ENCODE measurements at regions not wholly inside any gene's neighbourhood (a gene's known extent, or its start where the extent isn't known, plus 50 kb on each side); places are given as distances from the start of the nearest gene placed in this dataset.
"Not testable (repeated sequence)": the region's sequence is repeated elsewhere in the genome, so short reads cannot be mapped to it uniquely, and the experiment has no call there.

GRCh38 chr7:76735668-76736067, 108.6 kb upstream of the POMZP3 start:
- not testable (repeated sequence) for H3K9me3 Mint-ChIP-seq; H3K27me3 Mint-ChIP-seq; H3K4me1 Mint-ChIP-seq (ENCODE audit: low read depth); H3K27ac Mint-ChIP-seq; H3K4me3 Mint-ChIP-seq; H3K36me3 Mint-ChIP-seq (ENCODE audit: low read depth)

GRCh38 chr7:76728571-76728974, 101.5 kb upstream of the POMZP3 start:
- not testable (repeated sequence) for H3K27me3 Mint-ChIP-seq; H3K36me3 Mint-ChIP-seq (ENCODE audit: low read depth); H3K4me1 Mint-ChIP-seq (ENCODE audit: low read depth); H3K9me3 Mint-ChIP-seq; H3K4me3 Mint-ChIP-seq; H3K27ac Mint-ChIP-seq

- not testable (repeated sequence) for H3K4me3 Mint-ChIP-seq; H3K27ac Mint-ChIP-seq; H3K9me3 Mint-ChIP-seq; H3K36me3 Mint-ChIP-seq (ENCODE audit: low read depth); H3K4me1 Mint-ChIP-seq (ENCODE audit: low read depth)
- H3K27me3 Mint-ChIP-seq: peaks cover 18% of the 10 kb centered on the region
Observed at GRCh38 chr7:76723928-76724327, 96.8 kb upstream of the POMZP3 start.

DNA sequence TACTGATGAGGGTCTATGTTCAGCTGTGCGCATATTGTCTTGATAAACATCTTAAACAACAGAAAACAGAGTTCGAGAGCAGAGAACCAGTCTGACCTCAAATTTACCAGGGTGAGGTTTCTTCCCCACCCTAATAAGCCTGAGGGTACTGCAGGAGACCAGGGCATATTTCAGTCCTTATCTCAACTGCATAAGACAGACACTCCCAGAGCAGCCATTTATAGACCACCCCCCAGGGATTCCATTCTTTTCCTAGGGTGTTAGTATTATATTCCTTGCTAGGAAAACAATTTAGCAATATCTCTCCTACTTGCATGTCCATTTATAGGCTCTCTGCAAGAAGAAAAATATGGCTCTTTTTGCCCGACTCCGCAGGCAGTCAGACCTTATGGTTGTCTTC, 89.5 kb upstream of the POMZP3 start:
- H3K36me3 Mint-ChIP-seq (ENCODE audit: low read depth); H3K27me3 Mint-ChIP-seq; H3K4me1 Mint-ChIP-seq (ENCODE audit: low read depth); H3K27ac Mint-ChIP-seq; H3K4me3 Mint-ChIP-seq: not testable (repeated sequence)
- peaks cover 13% of the 10 kb centered on the region for H3K9me3 Mint-ChIP-seq

DNA sequence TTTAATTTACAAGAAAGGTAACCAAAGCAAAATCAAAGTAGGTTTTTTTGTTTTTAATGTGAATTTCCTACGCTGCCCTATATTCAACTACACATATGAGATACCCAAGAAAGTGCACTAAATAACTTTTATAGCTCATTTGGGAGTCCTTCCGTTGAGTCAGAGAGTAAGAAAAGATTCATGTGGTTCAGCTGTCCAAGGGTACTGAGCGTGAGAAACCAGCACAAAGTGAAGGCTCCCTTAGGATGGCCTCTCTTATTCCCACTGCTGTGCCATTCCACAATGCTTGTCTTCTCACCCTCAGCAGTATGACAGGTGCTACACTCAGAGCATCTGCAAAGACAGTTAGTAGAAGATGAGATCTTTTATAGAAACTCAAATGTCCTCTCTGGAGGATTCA, 85.8 kb upstream of the POMZP3 start:
- H3K4me1 Mint-ChIP-seq (ENCODE audit: low read depth); H3K4me3 Mint-ChIP-seq; H3K27me3 Mint-ChIP-seq; H3K27ac Mint-ChIP-seq; H3K36me3 Mint-ChIP-seq (ENCODE audit: low read depth): not testable (repeated sequence)
- peaks cover 13% of the 10 kb centered on the region for H3K9me3 Mint-ChIP-seq

DNA sequence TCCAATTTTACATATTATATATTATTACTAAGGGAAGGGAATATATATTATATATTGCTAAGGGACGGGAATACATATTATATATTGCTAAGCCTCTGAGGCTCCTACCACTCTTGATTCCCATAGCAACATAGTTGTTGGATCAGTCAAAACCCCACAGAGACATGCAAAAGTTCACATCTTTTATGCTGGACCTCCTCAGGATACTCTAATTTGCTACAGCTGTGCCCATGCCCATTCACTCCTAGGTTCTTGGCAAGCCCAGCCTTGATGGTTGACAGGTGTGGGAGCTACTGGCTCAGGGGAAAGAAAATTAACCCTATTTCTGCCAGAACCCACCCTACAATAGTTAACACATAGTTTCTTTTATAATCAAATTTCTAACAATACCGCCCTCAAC, 84.6 kb upstream of the POMZP3 start:
- not testable (repeated sequence) for H3K36me3 Mint-ChIP-seq (ENCODE audit: low read depth); H3K27ac Mint-ChIP-seq; H3K4me1 Mint-ChIP-seq (ENCODE audit: low read depth); H3K4me3 Mint-ChIP-seq
- Mint-ChIP-seq H3K27me3 (peaks cover 12% of the 10 kb centered on the region), H3K9me3 (peaks cover 14% of the 10 kb centered on the region)

DNA sequence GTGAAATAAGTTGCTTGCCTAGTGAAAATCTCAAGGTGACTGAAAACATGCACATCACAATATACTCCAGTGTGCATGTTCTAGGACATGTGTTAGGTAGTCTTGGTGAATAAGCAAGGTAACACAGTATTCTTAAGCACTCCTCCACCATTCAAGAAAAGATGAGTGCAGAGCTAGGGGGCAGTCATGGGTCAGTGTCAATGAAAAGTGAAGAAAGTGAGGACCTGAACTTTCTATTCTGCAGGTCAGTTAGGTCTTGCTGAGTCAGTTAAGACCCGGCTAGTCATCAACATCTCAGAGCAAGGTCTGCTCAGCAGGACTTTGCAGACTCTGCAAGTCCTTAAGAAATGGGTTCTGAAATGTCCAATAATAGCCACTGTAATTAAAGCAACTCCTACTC, 82.6 kb upstream of the POMZP3 start:
- H3K27ac Mint-ChIP-seq; H3K9me3 Mint-ChIP-seq; H3K4me1 Mint-ChIP-seq (ENCODE audit: low read depth); H3K4me3 Mint-ChIP-seq; H3K36me3 Mint-ChIP-seq (ENCODE audit: low read depth): not testable (repeated sequence)
- peaks cover 12% of the 10 kb centered on the region for H3K27me3 Mint-ChIP-seq

- not testable (repeated sequence) for H3K4me3 Mint-ChIP-seq; H3K4me1 Mint-ChIP-seq (ENCODE audit: low read depth); H3K9me3 Mint-ChIP-seq; H3K27ac Mint-ChIP-seq; H3K36me3 Mint-ChIP-seq (ENCODE audit: low read depth)
- H3K27me3 Mint-ChIP-seq: peaks cover 15% of the 10 kb centered on the region
Observed at GRCh38 chr7:76708446-76708845, 81.4 kb upstream of the POMZP3 start.

GRCh38 chr7:76703815-76704214, 76.7 kb upstream of the POMZP3 start:
- H3K27me3 Mint-ChIP-seq: peaks cover 15% of the 10 kb centered on the region
- not testable (repeated sequence) for H3K4me3 Mint-ChIP-seq; H3K27ac Mint-ChIP-seq; H3K4me1 Mint-ChIP-seq (ENCODE audit: low read depth); H3K36me3 Mint-ChIP-seq (ENCODE audit: low read depth); H3K9me3 Mint-ChIP-seq

GRCh38 chr7:76686277-76686676, 59.2 kb upstream of the POMZP3 start:
- not testable (repeated sequence) for H3K27ac Mint-ChIP-seq; H3K36me3 Mint-ChIP-seq (ENCODE audit: low read depth); H3K4me1 Mint-ChIP-seq (ENCODE audit: low read depth); H3K9me3 Mint-ChIP-seq; H3K4me3 Mint-ChIP-seq
- H3K27me3 Mint-ChIP-seq: peaks cover 13% of the 10 kb centered on the region

DNA sequence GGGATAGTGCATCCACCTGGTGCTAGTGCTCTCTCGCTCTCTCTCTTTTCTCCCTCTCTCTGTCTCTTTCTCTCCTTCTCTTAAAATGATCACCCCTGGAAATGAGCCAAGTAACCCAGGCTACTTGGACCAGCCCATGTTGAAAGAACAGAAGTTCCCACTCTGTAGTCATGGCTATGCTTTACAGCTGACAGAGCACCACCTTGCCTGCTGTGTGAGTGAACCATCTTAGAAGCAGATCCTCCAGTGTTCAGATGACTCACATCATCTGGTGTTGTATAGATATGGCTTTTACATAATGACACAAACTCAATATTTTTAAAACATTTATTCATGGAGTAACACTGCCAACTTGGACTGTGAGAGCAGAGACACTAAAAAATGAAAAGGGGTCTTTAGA, 57.7 kb upstream of the POMZP3 start:
- not testable (repeated sequence) for H3K27ac Mint-ChIP-seq; H3K4me1 Mint-ChIP-seq (ENCODE audit: low read depth); H3K4me3 Mint-ChIP-seq; H3K36me3 Mint-ChIP-seq (ENCODE audit: low read depth); H3K9me3 Mint-ChIP-seq
- peaks cover 24% of the 10 kb centered on the region for H3K27me3 Mint-ChIP-seq

DNA sequence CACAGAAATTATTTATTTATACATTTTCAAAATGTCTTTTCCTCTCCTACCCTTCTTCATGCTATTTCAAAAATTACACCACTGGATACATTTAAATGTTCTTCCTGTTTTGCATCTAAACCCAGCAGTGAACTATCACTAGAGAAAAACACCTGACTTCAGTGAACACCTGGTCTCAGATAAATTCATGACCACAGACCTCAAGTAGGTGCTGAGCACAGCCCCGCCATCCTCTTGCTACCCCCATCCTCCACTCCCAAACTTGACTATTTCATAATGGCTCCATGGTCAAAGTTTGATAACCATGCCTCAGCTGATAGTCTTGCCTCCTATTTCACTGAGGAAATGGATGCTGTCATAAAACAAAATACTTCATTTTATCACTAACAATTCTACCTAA, 56.6 kb upstream of the POMZP3 start:
- H3K36me3 Mint-ChIP-seq (ENCODE audit: low read depth); H3K4me3 Mint-ChIP-seq: not testable (repeated sequence)

DNA sequence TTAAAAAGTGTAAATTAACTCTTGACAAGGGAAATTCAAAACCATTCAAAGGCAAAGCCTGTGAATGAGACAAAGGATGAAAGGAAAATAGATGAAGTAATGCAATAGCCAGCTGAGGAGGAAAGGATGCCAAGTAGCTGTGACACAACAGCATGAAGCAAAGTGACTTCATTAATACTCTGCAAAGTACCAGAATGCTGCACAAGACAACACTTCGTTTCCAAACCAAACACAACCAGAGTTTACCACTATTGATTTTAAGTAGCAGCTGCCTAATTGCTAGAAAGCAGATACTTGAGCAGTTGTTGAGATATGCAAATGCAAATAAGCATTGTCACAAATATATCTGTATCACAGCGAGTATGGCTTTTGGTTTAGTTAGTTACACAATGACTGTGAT, 54.7 kb upstream of the POMZP3 start:
- H3K9me3 Mint-ChIP-seq; H3K36me3 Mint-ChIP-seq (ENCODE audit: low read depth); H3K4me3 Mint-ChIP-seq; H3K27ac Mint-ChIP-seq; H3K4me1 Mint-ChIP-seq (ENCODE audit: low read depth): not testable (repeated sequence)
- peaks cover 37% of the 10 kb centered on the region for H3K27me3 Mint-ChIP-seq

More for the DNA sequence above, 56.6 kb upstream of the POMZP3 start:
- not testable (repeated sequence) for H3K4me1 Mint-ChIP-seq (ENCODE audit: low read depth); H3K9me3 Mint-ChIP-seq; H3K27ac Mint-ChIP-seq
- H3K27me3 Mint-ChIP-seq: peaks cover 30% of the 10 kb centered on the region

DNA sequence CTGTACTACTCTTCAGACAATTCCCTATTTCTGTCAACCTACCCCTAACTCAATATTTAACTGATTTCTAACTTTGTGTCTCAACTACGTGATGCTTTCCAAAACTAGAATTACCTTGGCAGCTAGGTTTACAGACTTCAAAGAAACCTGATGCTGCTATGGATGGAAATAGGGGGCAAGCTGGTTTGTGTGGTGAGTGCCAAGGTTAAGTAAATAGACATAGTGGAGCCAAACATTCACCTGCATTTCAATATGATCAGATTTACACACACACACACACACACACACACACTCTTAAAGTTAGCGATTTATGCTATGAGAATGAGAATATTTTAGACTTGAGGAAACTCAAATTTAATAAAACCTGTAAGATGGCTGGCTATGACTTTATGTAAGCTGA, 52.1 kb upstream of the POMZP3 start:
- H3K27ac Mint-ChIP-seq; H3K4me1 Mint-ChIP-seq (ENCODE audit: low read depth); H3K4me3 Mint-ChIP-seq; H3K36me3 Mint-ChIP-seq (ENCODE audit: low read depth); H3K9me3 Mint-ChIP-seq: not testable (repeated sequence)
- peaks cover 34% of the 10 kb centered on the region for H3K27me3 Mint-ChIP-seq

- peaks cover 30% of the 10 kb centered on the region for H3K27me3 Mint-ChIP-seq
- not testable (repeated sequence) for H3K36me3 Mint-ChIP-seq (ENCODE audit: low read depth); H3K4me1 Mint-ChIP-seq (ENCODE audit: low read depth); H3K9me3 Mint-ChIP-seq; H3K27ac Mint-ChIP-seq; H3K4me3 Mint-ChIP-seq
Observed at GRCh38 chr7:76678500-76678899, 51.4 kb upstream of the POMZP3 start.

- not testable (repeated sequence) for H3K36me3 Mint-ChIP-seq (ENCODE audit: low read depth); H3K9me3 Mint-ChIP-seq; H3K4me1 Mint-ChIP-seq (ENCODE audit: low read depth); H3K27ac Mint-ChIP-seq; H3K4me3 Mint-ChIP-seq
- H3K27me3 Mint-ChIP-seq: peaks cover 37% of the 10 kb centered on the region
Observed at GRCh38 chr7:76676890-76677289, 49.8 kb upstream of the POMZP3 start.

All from stimulated activated naive CD8-positive, alpha-beta T cell treated with anti-CD3 and anti-CD28 coated beads, Interleukin-15, Interleukin-2, amounts not matched to agents 100 ng/mL and 50 ng/mL, for 24 hours (primary cell).